ENCODE measurements at regions not wholly inside any gene's neighbourhood (a gene's known extent, or its start where the extent isn't known, plus 50 kb on each side); places are given as distances from the start of the nearest gene placed in this dataset.

GRCh38 chr2:16246281-16246850 is 306.0 kb downstream of the MYCN start:
- TF ChIP-seq CTCF (IDR thresholded peaks at IDR 0.05) (no peak), POLR2A (IDR thresholded peaks at IDR 0.05) (no peak)
